ENCODE measurements at regions not wholly inside any gene's neighbourhood (a gene's known extent, or its start where the extent isn't known, plus 50 kb on each side); places are given as distances from the start of the nearest gene placed in this dataset.

DNA sequence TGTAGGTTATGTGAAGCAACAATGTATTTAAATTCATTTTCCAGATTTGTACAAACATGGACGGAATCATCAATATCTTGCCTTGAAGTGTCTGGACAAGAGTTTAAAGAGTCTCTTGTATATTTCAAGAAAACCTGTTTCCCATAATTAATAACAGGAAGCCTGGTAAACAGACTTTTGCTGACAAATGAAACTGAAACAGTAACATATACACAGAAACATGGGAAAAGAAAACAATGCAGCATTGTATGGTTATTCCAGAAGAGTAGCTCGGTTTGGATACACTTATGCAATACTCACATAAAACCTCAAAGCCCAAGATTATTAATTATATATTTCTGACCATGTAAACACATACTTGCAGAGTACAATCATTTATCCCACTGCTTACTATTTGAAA lies 265.5 kb downstream of the PTPRC start:
- TF ChIP-seq CTCF (IDR thresholded peaks at IDR 0.05) = no peak
- no peak for TF ChIP-seq POLR2A (IDR thresholded peaks at IDR 0.05)
